ENCODE measurements at regions not wholly inside any gene's neighbourhood (a gene's known extent, or its start where the extent isn't known, plus 50 kb on each side); places are given as distances from the start of the nearest gene placed in this dataset.

GRCh38 chr5:31100047-31100575, 93.4 kb upstream of the CDH6 start:
- Histone ChIP-seq H3K4me3 (IDR thresholded peaks at IDR 0.05; ENCODE audit: insufficient read depth, low read depth, low read length) (no peak overlapping the region), H3K27me3 (ENCODE audit: insufficient read depth, low read depth) (no peaks in the 10 kb centered on the region), H3K9ac (no peak overlapping the region), H3K4me2 (no peak overlapping the region), H3K79me2 (ENCODE audit: insufficient read depth, low read depth) (no peaks in the 10 kb centered on the region), H4K20me1 (ENCODE audit: insufficient read depth) (no peaks in the 10 kb centered on the region), H3K27ac (no peak overlapping the region), H2AFZ (ENCODE audit: low read depth) (no peak overlapping the region), H3K36me3 (ENCODE audit: insufficient read depth) (no peaks in the 10 kb centered on the region), H3K4me1 (ENCODE audit: low read depth, poor library complexity, severe bottlenecking) (no peaks in the 10 kb centered on the region)
- TF ChIP-seq CTCF (conservative IDR thresholded peaks at IDR 0.05; ENCODE audit: low read depth, low read length), result no peak

- H3K27ac ChIP-seq, result no peak overlapping the region
These were observed 94.7 kb upstream of the CDH6 start for GRCh38 chr5:31098811-31099210.

GRCh38 chr5:31097851-31098250, 95.6 kb upstream of the CDH6 start:
- H4K20me1 ChIP-seq (ENCODE audit: insufficient read depth), result no peaks in the 10 kb centered on the region
- H3K4me3 ChIP-seq (IDR thresholded peaks at IDR 0.05; ENCODE audit: insufficient read depth, low read depth, low read length), result no peak overlapping the region
- TF ChIP-seq CTCF (conservative IDR thresholded peaks at IDR 0.05; ENCODE audit: low read depth, low read length), result no peak
- H3K9ac ChIP-seq, result no peak overlapping the region
- no peaks in the 10 kb centered on the region for H3K36me3 ChIP-seq (ENCODE audit: insufficient read depth)
- no peak overlapping the region for H3K4me2 ChIP-seq
- H3K27me3 ChIP-seq (ENCODE audit: insufficient read depth, low read depth), result no peaks in the 10 kb centered on the region
- no peaks in the 10 kb centered on the region for H3K4me1 ChIP-seq (ENCODE audit: low read depth, poor library complexity, severe bottlenecking)
- H3K79me2 ChIP-seq (ENCODE audit: insufficient read depth, low read depth), result no peaks in the 10 kb centered on the region
- H2AFZ ChIP-seq (ENCODE audit: low read depth), result no peak overlapping the region
- H3K27ac ChIP-seq, result no peak overlapping the region

More at GRCh38 chr5:31098811-31099210, 94.7 kb upstream of the CDH6 start:
- no peak overlapping the region for H3K4me3 ChIP-seq (IDR thresholded peaks at IDR 0.05; ENCODE audit: insufficient read depth, low read depth, low read length)
- no peaks in the 10 kb centered on the region for H3K36me3 ChIP-seq (ENCODE audit: insufficient read depth)
- TF ChIP-seq CTCF (conservative IDR thresholded peaks at IDR 0.05; ENCODE audit: low read depth, low read length), result no peak
- no peak overlapping the region for H2AFZ ChIP-seq (ENCODE audit: low read depth)
- H3K4me2 ChIP-seq, result no peak overlapping the region
- no peaks in the 10 kb centered on the region for H4K20me1 ChIP-seq (ENCODE audit: insufficient read depth)
- no peaks in the 10 kb centered on the region for H3K27me3 ChIP-seq (ENCODE audit: insufficient read depth, low read depth)
- no peak overlapping the region for H3K9ac ChIP-seq
- H3K79me2 ChIP-seq (ENCODE audit: insufficient read depth, low read depth), result no peaks in the 10 kb centered on the region
- no peaks in the 10 kb centered on the region for H3K4me1 ChIP-seq (ENCODE audit: low read depth, poor library complexity, severe bottlenecking)

- TF ChIP-seq CTCF (conservative IDR thresholded peaks at IDR 0.05; ENCODE audit: low read depth, low read length), result no peak
- Histone ChIP-seq H3K4me3 (IDR thresholded peaks at IDR 0.05; ENCODE audit: insufficient read depth, low read depth, low read length) (no peak overlapping the region), H3K4me2 (no peak overlapping the region), H3K9ac (no peak overlapping the region), H4K20me1 (ENCODE audit: insufficient read depth) (no peaks in the 10 kb centered on the region), H3K79me2 (ENCODE audit: insufficient read depth, low read depth) (no peaks in the 10 kb centered on the region), H3K27me3 (ENCODE audit: insufficient read depth, low read depth) (no peaks in the 10 kb centered on the region), H3K27ac (no peak overlapping the region), H3K36me3 (ENCODE audit: insufficient read depth) (no peaks in the 10 kb centered on the region), H3K4me1 (ENCODE audit: low read depth, poor library complexity, severe bottlenecking) (no peaks in the 10 kb centered on the region), H2AFZ (ENCODE audit: low read depth) (no peak overlapping the region)
These were observed 97.1 kb upstream of the CDH6 start for GRCh38 chr5:31096238-31096865.
